Vagina (tissue), 2 donors: ENCODE measurements at regions not wholly inside any gene's neighbourhood (a gene's known extent, or its start where the extent isn't known, plus 50 kb on each side); places are given as distances from the start of the nearest gene placed in this dataset.

Source experiments
- CTCF ChIP-seq, 3 experiments: fragments of 450-650 bp in 2 of 3; fragments of 200-600 bp in 1 of 3; sonication (generic) in 1 of 3; IDR thresholded peaks; one replicate each; pipeline ENCODE4 v1.5.1; 2017 to 2019; ENCODE audit warnings: antibody characterized with exemption in 3 of 3, mild to moderate bottlenecking in 2 of 3, moderate library complexity in 2 of 3
- POLR2AphosphoS5 ChIP-seq, 2 donors: sonication (generic); formaldehyde crosslinking; IDR thresholded peaks; one replicate each; pipeline ENCODE4 v1.9.0; 2017; ENCODE audit warnings: antibody characterized with exemption in 2 of 2, mild to moderate bottlenecking in 2 of 2, low read depth in 1 of 2; ENCODE audit not compliant: insufficient read depth in 1 of 2

- no peak for TF ChIP-seq POLR2AphosphoS5 (IDR thresholded peaks at IDR 0.05; ENCODE audit: insufficient read depth in 1 of 2, low read depth in 1 of 2)
- TF ChIP-seq CTCF (IDR thresholded peaks at IDR 0.05): no peak
Measured at GRCh38 chr1:5108740-5109139, 454.3 kb downstream of the AJAP1 start.
